HG03139 (cell line): ENCODE measurements at regions not wholly inside any gene's neighbourhood (a gene's known extent, or its start where the extent isn't known, plus 50 kb on each side); places are given as distances from the start of the nearest gene placed in this dataset.

ENCODE experiments used
- ATAC-seq: cut with Tn5 transposase; IDR thresholded peaks from one replicate; pipeline ENCODE4 v1.9.1; 2021; ENCODE audit not compliant: unreplicated experiment

GRCh38 chr16:80366023-80366422 lies 174.8 kb upstream of the DYNLRB2 start:
- no peak for ATAC-seq

GRCh38 chr16:80362816-80363215 lies 178.0 kb upstream of the DYNLRB2 start:
- ATAC-seq = no peak

- ATAC-seq = no peak
These were observed 184.4 kb upstream of the DYNLRB2 start for GRCh38 chr16:80356365-80356764.

GRCh38 chr16:80355335-80355734 lies 185.5 kb upstream of the DYNLRB2 start:
- no peak for ATAC-seq

GRCh38 chr16:80350061-80350460 lies 190.7 kb upstream of the DYNLRB2 start:
- ATAC-seq = no peak

GRCh38 chr16:80347900-80348299 lies 192.9 kb upstream of the DYNLRB2 start:
- no peak for ATAC-seq

- no peak for ATAC-seq
These were observed 193.8 kb upstream of the DYNLRB2 start for GRCh38 chr16:80347002-80347401.

GRCh38 chr16:80346111-80346632 lies 194.6 kb upstream of the DYNLRB2 start:
- ATAC-seq = no peak

GRCh38 chr16:80345701-80346100 lies 195.1 kb upstream of the DYNLRB2 start:
- ATAC-seq = no peak

- ATAC-seq = no peak
These were observed 196.2 kb upstream of the DYNLRB2 start for GRCh38 chr16:80344570-80344969.

GRCh38 chr16:80341263-80341662 lies 199.5 kb upstream of the DYNLRB2 start:
- ATAC-seq = no peak

GRCh38 chr16:80337786-80338185 lies 203.0 kb upstream of the DYNLRB2 start:
- ATAC-seq = no peak

GRCh38 chr16:80330803-80331202 lies 210.0 kb upstream of the DYNLRB2 start:
- ATAC-seq = no peak

- no peak for ATAC-seq
These were observed 210.6 kb upstream of the DYNLRB2 start for GRCh38 chr16:80330150-80330549.

GRCh38 chr16:80327740-80328139 lies 213.1 kb upstream of the DYNLRB2 start:
- no peak for ATAC-seq

GRCh38 chr16:80324371-80324770 lies 216.4 kb upstream of the DYNLRB2 start:
- no peak for ATAC-seq

GRCh38 chr16:80323808-80324195 lies 217.0 kb upstream of the DYNLRB2 start:
- ATAC-seq = no peak

- ATAC-seq = no peak
These were observed 217.5 kb upstream of the DYNLRB2 start for GRCh38 chr16:80323187-80323807.

- ATAC-seq = no peak
These were observed 221.6 kb upstream of the DYNLRB2 start for GRCh38 chr16:80319181-80319580.

- ATAC-seq = no peak
These were observed 222.7 kb upstream of the DYNLRB2 start for GRCh38 chr16:80318107-80318506.

GRCh38 chr16:80317599-80318037 lies 223.2 kb upstream of the DYNLRB2 start:
- ATAC-seq = no peak

GRCh38 chr16:80317116-80317515 lies 223.7 kb upstream of the DYNLRB2 start:
- no peak for ATAC-seq

GRCh38 chr16:80314042-80314441 lies 226.8 kb upstream of the DYNLRB2 start:
- ATAC-seq = no peak
